ENCODE measurements at regions not wholly inside any gene's neighbourhood (a gene's known extent, or its start where the extent isn't known, plus 50 kb on each side); places are given as distances from the start of the nearest gene placed in this dataset.
A peak's percentile ranks its signal among the peaks of the same experiment; 100 is the strongest.
"Not testable (repeated sequence)": the region's sequence is repeated elsewhere in the genome, so short reads cannot be mapped to it uniquely, and the experiment has no call there.

DNA sequence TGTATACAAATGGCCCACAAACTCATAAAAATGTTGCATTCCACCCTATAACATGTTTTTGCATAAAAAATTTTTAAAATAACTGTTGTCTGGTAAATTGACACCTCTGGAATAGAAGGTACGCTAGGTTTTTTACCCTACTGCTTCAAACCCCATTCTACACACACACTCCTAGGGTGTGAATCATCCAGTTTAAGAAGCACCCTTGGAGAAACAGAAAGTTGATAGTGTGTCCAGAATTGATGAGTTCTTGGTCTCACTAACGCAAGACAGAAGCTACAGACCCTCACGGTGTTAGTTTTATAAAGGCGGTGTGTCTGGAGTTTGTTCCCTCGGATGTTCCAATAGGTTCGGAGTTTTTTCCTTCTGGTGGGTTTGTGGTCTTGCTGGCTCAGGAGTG, 158.5 kb downstream of the KLRB1 start:
- peak; percentile 5 for DNase-seq

DNA sequence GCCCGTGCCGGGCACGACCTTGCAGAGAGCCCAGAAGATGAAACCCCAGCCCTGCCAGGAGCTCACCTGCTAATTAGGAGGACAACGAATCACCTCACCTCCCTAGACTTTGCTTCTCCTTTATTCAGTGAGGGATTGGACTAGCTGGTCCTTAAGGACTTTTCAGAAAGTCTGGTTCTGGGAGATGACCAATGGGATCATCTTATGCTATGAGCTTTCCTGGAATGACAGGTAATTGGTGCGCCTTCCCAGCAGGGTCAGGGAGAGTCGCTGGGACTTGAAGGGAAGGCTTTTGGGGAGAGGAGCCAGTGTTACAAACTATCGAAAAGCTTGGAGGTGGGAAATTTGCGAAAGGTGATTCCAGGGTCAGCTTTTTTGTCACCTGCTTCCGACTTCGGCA, 159.1 kb downstream of the KLRB1 start:
- peak; percentile 9 for DNase-seq

DNA sequence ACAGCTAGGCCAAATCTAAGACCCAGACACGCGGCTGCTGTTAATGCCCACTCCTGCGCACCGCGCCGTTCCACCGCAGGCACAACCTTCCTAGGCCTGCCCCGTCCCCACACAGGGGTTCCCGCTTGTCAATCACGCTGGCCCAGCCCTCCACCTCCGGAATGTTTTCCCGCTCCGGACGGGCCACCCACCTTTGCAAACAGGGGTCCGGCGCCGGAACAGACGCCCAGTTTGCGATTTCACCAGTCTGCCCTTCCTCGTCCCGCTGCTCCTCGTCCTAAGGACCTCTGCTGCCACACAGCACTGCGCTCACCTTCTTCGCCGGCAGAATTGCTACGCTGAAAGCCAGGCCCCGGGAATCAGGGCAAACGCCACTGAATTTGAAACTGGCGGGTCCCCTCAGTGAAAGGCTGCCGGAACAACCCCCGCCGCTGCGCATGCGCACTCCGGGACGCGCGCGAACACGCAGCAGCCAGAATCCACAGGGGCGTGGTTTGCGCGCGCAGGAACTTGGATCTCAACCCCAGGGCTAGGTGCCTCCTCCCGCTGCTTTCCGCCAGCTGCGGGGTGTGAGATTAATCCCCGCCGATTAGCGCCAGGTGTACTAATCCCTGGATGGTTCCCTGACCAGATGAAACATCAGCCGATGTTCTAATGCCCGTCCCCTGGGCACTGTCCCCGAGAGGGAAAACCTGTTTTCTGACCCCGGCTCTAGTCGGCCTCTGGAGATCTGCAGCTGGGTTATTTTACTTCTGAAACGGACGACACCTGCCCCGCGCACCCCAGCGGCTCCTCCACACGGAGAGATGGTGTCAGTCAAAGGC, 159.7 kb downstream of the KLRB1 start:
- DNase-seq = peak; percentile 94

DNA sequence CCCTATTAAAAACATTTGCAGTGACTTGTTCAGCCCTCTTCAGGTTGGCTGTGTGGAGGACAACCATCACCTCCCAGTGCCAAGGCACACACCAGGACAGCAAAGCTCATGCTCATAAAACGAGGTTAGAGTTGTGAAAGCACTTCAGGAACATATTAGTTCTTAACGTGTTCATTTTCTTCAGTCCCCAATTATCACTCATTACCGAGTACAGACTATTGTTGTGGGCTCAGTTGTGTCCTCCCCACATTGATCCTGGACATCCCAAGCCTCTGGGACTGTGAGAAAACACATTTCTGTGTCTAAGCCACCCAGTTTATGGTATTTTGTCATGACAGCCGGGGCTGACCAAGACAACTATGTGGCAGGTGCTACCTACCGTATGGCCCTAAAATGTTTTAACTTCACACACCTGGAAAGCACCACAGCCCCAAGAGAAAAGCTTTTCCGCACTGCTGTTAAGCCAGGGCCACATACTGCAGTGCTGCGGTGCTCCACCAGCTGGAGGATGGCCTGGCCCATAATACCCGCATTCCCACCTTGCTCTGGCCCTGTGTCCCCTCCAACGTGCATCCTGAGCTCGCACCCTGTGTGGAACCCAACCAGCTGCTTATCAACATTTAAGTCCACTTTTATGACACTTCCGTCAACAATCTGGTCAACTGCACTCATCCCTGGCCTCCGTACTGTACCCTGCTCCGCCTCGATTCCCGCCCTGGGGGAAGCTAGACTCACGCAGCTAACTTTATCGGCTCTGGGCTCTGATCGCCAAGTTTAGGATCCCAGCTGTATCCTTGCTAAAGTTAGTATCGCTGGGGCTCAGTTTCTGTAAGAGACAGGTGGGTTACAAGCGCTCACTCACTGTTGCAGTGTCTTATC, 160.6 kb downstream of the KLRB1 start:
- not testable (repeated sequence) for DNase-seq

DNA sequence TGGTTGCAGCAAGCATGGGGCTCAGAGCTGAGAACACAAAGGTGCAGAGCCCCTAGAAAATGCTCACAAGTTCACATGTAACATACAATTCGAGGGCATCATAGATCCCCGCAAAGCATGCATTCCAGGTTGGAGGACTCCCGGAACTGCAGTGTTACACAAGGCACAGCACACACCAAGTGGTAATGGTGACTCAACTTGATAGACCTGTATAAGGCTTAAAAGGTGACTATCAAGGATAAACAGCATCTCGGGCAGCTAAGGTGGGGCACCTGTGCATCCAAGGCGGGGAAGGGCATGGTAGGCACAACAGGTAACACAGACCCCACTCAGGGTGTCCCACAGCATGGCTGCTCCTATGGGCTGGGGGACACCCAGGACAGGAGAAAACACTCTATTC, 167.3 kb downstream of the KLRB1 start:
- not testable (repeated sequence) for DNase-seq

DNA sequence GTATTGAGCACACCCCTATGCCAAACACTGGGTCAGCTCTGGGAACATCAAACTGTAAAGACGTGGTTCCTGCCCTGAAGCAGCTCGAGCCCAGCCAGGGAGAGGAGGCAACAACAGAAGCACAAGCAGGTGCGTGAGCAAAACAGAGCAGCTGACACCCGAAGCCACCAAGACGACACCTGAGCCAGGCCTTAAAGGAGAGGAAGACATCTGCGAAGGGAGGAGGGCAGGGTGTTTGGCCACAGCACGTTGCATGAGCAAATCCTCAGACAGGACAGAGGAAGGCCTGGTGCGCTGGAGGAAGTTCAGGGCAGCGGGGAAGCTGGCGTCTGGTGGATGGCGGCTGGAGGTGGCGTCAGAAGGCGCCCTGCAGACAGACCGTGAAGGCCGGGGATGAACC, 172.0 kb downstream of the KLRB1 start:
- not testable (repeated sequence) for DNase-seq

DNA sequence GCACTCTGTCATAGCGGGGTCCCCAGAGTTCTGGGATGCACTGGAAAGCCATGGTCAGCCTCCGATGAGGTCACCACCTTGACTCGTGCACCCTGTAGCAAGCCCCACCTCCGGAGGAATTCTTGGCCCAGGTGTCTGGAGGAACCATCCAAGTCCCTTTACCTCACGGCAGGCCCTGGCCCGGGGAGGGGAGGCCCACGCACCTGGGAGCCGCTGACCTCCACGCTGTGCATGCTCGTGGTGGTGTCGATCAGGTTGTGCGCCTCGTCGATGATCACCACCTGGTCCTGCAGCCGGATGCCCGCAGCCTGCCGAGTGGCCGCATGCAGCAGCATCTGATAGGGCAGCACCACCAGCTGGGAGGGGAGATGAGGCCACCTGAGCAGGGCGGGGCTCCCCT, 177.3 kb downstream of the KLRB1 start:
- DNase-seq = not testable (repeated sequence)

DNA sequence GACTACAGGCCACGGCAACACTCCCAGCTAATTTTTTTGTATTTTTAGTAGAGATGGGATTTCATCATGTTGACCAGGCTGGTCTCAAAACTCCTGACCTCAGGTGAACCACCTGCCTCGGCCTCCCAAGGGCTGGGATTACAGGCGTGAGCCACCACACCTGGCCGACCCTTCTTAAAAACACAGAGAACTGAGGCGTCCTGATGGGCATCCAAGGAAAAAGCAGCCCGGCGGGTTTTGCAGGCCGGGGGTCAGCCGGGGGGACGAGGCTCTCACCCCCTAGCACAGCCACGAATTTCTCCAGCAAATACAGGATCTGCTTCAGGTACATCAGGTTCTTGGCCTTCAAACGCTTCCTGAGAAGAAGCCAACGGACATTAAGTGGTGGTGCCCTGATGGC, 178.9 kb downstream of the KLRB1 start:
- not testable (repeated sequence) for DNase-seq

DNA sequence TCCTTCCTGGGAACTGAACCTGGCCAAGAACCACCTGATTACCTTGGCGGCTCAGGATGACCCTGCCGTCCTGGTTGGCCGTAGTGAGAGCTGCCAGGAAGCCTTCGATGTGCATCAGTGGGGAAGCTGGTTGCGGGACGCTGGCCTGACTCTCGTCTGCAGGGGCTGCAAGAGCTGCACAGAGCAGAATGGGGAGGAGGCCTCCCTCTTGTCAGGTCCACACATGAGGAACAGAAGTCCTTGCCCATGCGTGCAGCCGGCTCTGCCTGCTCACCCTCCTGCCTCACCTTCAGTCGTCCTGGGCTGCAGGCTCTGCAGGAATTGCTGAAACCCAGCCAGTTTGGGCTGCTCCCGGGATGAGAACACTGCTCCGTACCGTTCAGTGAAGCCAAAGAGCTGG, 182.3 kb downstream of the KLRB1 start:
- DNase-seq = not testable (repeated sequence)

DNA sequence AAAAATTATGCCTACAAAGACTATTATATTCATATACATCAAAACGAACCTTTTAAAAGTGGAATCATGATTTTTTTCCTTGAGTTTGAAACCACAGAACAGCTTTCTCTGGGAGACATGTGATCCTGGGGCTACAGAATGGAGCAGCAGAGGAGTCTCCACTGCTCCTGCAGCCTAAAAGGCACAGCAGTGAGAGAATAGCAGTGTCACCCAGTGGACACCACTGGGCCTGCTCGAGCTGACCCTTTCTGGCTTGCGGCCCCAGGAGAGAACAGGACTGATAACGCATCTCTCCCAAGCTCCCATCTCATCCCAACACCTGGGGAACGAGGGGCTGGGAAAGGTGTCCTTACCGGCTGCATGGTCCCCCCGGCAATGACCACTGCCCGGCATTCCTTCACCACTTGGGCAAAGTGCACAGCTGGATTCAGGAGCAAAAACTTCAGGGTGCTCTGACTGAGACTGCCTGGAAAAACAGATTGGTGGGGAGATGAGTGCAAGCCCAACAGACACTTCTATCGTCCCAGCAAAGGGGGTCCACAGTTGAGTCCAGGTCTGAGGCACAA, 183.5 kb downstream of the KLRB1 start:
- DNase-seq = not testable (repeated sequence)

DNA sequence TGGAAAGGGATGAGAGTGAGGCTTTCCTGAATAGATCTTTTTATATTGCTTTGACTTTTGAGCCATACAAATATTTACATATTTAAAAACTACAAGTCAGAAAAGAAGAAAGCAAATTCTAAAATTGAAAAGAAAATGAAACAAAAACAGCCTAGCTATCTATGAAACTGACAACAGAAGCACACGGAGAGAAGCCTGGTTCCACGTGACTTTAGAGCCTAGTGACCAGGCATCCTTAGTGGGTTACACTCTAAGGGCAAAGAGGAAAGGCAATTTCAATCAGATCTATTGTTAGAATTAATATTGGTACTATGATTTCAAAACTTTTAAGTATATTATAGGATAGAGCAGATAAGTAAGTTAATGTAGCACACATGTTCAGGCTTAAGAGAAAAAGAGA, 185.0 kb downstream of the KLRB1 start:
- not testable (repeated sequence) for DNase-seq

DNA sequence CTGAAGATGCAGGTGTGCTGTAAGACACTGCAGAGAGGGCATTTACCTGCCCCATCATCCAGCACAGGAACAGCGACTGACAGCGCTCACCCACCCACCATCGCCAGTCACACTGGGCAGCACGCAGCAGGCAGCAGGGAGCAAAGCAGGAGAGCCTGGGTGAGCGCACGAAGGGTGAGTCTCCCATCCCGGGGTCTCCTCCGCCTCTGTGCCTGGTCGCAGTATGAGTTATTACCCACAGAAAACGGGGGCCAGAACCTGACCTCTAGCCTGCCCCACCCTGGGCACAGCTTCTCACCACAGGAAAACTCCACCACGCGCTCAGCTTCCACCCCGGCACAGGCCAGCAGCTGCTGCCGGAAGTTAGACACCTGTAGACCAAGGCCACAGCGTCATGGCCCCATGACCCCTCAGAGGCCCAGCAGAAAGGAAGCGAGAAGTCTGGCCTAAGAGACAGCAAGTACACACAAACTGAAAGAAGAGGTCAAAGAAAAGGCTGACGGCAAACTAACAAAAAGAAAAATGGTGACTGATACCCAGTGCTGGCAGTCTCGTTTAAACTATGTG, 186.1 kb downstream of the KLRB1 start:
- DNase-seq = not testable (repeated sequence)

DNA sequence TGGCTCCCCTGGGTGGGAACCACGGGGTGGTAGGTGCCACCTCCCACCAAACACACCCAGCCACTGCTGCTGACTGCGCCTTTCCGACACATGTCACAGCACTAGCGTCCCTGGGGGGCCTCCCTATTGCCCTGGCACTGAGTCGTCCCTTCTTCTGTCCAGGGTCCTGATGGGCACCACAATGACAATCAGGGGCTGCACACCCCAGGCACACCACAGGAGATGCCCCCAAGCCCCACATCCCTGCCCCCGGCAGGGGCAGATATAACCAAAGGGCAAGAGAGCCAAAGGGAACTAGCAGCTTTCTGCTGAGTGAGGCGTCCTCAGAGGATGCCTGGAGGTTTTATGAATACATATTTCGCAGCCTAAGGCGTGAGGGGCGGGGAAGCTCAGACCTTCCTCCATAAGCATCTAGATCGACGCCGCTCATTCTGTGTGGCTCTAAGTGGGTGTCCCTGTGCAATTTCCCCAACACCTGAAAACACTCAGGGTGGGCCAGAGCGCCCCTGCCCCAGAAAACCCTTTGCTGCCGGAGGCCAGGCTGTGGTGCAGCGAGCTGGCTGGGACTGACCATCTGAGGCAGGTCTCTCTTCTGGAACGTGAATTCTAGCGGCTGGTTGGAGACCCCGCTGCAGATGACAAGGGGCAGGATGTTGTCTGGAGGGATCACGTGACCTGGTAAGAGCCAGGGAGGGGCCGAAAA, 186.7 kb downstream of the KLRB1 start:
- DNase-seq = not testable (repeated sequence)

DNA sequence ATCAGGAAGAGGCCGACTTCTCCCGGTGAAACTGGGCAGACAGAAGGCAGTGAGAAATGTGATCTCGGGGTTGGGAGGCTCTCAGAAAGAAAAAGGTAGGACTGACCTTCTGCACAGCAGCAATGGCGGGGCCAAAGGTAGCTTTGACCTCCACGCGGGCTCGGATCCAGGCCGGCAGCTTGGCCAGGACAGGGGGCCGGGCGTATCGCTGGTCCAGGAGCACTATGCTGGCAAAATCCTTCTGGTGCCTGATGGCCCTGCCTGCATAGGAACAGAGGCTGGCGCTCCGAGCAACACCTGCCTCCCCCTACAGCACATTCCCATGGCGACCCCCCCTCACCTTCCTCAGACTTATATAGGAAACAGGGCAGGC, 189.1 kb downstream of the KLRB1 start:
- not testable (repeated sequence) for DNase-seq

DNA sequence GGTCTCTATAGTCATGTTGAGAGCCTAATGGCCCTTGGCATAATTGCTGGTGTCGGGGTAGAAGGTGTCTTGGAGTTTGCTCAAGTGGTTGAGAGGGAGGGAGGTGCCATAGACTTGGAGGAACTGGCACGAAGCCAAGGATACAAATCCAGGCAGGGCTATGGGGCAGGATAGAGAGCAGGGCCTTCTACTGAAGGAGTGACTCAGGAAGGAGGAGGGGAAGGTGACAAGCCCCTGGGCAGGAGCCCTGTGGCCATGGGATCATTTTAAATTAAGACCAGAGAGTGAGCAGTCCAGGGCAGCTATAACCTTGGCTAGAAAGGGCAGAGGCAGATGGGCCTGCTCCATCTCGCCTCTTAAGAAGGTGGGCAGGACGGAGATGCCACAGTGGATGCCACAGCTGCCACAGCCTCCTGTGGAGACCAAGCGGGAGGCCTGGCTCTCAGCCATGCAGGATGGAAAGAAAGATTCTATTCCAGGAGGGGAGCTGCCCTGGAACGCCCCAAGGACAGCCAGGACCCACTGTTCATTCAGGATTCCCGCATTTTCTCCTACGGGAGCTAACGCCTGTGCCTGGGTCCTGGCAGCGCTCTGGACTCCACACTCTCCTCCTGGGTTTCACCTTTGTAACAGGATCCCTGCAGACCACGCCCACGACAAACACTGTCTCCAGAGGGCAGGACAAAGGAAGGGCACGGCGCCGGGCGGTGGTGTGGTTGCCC, 189.6 kb downstream of the KLRB1 start:
- DNase-seq = not testable (repeated sequence)

DNA sequence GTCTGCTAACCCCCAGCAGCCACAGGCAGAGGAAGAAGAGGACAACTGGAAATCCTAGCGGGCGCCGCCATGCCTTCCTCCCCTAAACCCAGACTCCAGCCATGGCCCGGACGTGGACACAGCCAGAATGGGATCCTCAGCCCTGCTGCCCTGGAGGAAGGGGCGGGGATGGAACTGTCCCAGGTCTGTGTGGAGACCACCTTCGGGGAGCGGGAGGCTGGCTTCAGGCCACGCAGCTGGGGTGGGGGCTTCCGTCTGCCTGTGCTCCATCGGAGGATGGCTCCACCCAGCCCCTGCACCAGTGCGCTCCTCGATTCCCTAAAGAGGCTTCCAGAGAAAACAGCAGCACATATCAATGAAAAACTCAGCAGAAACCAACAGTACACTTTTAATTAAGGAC, 190.4 kb downstream of the KLRB1 start:
- not testable (repeated sequence) for DNase-seq

DNA sequence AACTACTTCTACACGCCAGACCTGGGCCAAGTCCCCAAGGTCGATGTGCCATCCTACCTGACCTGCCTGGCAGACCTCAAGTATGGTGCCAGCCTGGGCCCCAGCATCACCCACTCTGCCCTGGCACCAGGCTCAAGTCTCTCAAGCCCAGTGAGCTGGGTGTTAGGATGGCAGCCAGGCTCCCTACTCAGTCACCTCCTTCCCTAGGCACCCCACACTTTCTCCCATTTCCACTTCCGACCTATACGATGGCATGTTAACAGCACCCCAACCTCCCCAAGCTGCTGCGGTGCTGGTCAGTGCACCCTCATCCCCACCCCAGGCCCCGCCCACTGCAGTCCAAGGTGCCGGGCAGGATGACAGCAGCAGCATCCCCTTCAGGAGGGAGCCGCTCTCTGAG, 191.4 kb downstream of the KLRB1 start:
- not testable (repeated sequence) for DNase-seq

DNA sequence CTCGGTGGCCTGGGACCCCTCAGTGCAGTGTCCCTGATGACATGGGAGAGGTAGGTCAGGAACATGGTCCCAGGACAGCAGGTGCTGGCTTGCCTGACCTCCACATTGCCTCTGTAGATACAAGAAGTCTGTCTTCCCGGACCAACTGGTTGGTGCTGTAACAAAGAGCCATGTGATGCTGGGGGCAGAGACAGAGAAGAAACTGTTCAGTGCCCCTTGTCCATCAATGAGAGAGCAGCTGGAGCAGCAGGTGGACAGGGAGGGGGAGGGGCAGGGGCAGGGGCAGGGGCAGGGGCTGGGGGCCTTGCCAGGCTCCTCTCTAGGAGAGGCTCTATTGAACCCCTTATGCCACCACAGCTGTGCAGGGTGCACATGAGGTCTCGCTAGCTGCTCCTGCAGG, 191.8 kb downstream of the KLRB1 start:
- not testable (repeated sequence) for DNase-seq

DNA sequence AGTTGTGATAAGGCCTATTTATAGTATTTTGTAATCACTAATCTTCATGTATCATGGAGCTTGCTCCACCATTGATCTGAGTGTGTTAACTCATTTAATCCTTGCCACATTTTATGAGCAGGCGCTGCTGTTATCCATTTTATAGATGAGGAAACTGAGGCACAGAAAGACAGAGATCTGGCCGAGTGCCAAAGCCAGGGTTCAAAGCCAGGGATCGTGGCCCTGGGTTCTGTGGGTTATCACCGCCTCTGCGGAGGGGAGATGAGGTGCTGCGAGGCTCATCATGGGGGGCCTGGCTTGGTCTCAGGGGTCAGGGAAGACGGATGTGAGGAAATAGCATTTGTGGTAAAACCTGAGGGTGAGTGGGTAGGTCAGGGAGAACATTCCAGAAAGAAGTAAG, 193.9 kb downstream of the KLRB1 start:
- not testable (repeated sequence) for DNase-seq

DNA sequence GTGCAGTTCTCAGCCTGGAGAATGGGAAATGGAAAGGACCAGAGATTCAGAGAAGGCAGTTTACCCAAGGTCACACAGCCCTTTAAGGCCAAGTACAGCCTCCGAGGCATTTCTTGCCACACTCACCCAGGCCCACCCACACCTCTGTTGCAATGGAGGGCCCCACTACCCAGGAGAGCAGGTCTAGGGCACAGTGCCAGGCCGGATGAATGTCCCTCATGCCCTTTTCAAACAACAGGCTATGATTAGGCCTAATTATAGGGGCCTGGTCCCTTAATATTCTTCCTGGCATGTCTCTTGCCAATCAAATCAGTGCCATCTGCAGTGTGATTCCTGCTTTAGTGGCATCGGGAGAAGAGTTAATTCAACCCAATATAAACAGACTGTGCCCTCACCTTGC, 195.3 kb downstream of the KLRB1 start:
- DNase-seq = not testable (repeated sequence)

DNA sequence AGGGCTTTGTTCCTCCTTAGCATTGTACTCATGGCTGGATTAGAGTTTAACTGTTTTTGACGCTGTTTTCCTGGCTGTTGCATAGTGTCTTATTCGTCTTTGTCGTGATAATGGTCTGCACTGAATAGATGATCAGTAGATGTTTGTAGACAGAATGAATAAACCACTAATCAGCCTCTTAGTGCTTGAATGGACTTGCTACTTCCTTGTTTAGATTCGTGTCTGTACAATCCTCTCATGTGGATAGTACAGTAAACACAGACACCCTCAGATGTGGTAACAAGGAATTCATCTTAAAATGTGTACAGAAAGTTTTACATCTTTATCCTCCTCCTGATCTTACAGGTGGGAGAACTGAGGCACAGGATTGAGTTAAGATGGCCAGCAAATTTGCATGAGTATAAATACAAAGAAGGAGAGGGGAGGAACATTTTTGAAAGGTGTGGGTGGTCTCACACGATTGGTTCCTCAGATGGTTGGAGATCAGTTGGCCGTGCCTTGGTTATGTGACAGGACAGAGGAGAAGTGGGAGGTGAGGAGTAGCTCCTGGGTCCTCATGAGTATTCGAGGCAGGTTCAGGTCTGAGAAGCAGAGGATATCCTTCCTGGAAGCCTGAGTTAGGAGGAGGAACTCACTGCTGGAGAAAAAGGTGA, 196.0 kb downstream of the KLRB1 start:
- DNase-seq = not testable (repeated sequence)

Data from eye (tissue), 1 donor.